GM21619 (cell line): ENCODE measurements at regions not wholly inside any gene's neighbourhood (a gene's known extent, or its start where the extent isn't known, plus 50 kb on each side); places are given as distances from the start of the nearest gene placed in this dataset.

Experiments
- ATAC-seq: cut with Tn5 transposase; IDR thresholded peaks from one replicate; pipeline ENCODE4 v1.9.1; 2021; ENCODE audit not compliant: unreplicated experiment

GRCh38 chr2:67851956-67852824 is 210.6 kb downstream of the C1D start:
- ATAC-seq, result no peak

GRCh38 chr2:67854103-67854743 is 208.6 kb downstream of the C1D start:
- ATAC-seq, result no peak

- ATAC-seq, result no peak
Measured at GRCh38 chr2:67854798-67855197, 208.0 kb downstream of the C1D start.

DNA sequence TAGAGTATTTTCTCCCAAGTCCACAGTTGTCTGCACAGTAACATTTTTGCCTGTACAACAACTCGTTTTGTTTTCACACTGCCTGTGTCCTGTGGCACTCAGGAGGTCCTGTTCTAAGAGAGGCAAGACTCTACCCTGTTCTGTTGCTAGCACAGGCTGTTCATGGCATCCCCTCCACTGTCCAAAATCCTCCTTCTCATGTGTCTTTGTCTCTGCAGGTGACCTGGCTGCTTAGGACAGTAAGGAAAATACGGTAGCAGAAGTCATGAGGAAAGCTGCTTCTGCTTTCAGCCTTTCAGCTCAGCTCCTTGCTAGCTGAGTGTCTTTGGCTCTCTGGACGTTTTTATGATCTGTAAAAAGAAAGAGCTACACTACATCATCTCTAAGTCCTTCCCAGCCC is 205.9 kb downstream of the C1D start:
- no peak for ATAC-seq

DNA sequence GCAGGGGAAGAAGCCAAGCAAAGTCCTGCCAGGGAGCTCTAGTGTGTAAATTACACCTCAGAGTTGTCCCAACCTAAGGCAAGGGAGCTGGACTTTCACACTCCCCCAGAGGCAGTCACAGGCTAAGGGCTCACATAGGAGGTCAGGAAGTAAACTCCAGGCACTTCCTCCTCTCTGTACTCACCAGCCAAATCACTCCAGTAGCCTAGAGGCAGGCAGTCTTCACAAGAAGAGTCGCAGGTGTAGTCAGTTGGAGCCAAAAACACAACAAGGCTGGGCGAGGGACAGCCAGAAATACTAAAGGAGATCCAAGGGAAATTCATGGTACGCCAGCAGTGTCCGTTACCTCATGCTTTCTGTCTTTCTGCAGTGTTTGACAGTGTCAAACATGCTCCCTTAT is 205.0 kb downstream of the C1D start:
- ATAC-seq, result no peak

DNA sequence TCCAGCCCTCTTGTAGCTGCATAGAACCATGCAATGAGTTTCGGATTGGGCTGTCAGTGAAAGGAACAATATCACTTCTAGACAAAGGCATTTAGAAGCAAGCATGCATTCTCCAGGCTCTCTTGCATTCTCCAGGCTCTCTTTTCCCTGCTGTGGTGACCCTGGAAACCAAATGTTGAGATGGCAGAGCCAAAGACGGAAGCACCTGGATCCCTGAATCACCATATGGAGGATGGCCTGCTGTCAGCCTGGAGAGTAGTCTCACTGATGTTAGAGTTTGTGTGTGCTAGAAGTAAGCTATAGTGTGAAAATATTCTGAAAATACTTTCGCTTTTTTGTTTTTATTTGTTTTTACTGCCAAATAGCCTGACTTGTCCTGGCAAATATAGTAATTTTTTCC is 203.9 kb downstream of the C1D start:
- no peak for ATAC-seq

GRCh38 chr2:67865917-67866316 is 196.9 kb downstream of the C1D start:
- no peak for ATAC-seq

GRCh38 chr2:67867735-67868134 is 195.1 kb downstream of the C1D start:
- ATAC-seq, result no peak

- ATAC-seq, result no peak
Measured at GRCh38 chr2:67871686-67872412, 191.0 kb downstream of the C1D start.

- ATAC-seq, result no peak
Measured at GRCh38 chr2:67872481-67872880, 190.3 kb downstream of the C1D start.

DNA sequence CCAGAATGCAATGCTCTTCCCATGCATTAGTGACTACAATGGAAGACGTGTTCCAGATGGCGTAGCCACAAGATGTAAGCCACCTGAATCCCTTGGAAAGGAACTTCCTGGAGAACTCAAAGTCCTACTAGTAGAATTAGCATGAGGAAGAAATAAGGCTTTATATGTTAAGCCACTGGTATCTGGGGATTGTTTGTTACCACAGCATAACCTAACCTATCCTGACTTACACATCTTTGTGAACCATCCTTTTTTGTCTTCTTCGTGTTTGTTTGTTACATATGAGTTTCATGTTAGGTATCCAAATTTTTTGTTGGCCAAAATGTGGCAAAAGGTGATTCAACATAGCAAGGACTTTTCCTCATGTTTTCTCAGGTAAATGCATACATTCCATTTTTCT is 188.9 kb downstream of the C1D start:
- ATAC-seq, result no peak

- ATAC-seq, result no peak
Measured at GRCh38 chr2:67876176-67876575, 186.6 kb downstream of the C1D start.

- ATAC-seq, result no peak
Measured at GRCh38 chr2:67877301-67877700, 185.5 kb downstream of the C1D start.

DNA sequence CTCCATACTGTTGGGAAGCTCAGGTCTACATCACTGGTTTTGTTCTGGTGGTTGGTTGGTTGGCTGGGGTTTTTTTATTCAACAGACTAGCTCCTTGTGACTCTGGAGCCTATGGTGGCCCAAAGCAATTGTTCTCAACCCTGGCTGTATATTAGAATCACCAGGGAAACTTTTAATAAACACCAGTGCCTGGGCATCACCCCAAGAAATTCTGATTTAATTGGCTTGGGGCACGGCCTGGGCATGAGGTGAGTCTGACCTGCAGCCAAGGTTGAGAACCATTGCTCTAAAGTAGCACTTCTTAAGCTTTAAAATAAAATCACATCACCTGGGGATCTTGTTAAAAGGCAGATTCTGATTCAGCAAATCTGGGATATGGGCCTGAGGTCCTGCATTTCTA is 184.1 kb downstream of the C1D start:
- no peak for ATAC-seq

DNA sequence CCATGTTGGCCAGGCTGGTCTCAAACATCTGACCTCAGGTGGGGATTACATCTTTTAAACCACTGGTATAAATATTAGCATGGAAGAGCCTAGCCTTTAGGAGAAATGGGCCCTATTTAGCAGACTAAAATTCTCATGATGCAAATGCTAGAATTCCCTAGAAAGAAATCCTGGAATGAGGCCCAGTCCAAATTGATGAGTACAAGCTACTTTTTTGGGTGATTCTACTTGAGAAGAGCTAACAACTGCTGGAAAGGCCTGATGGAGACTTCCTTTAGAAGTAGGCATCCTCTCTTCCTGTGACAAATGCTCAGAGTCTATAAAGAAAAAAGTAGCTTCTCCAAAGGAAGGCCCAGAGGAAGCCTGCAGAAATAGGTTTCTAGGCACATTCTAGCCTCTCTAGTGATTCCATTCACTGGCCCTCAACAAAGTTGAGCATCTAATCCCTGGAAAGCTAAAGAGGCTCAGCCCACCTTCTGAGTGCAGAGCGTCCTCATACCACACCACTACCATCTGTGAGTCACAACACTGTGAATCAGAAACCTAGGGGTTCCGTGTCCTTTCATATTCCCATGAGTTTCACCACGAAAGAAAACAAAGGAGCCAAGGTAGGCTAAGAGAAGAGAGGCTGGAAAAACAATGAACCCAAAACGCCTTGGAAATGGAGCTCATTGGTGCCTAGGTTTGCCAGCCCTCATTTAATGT is 183.1 kb downstream of the C1D start:
- ATAC-seq, result no peak

DNA sequence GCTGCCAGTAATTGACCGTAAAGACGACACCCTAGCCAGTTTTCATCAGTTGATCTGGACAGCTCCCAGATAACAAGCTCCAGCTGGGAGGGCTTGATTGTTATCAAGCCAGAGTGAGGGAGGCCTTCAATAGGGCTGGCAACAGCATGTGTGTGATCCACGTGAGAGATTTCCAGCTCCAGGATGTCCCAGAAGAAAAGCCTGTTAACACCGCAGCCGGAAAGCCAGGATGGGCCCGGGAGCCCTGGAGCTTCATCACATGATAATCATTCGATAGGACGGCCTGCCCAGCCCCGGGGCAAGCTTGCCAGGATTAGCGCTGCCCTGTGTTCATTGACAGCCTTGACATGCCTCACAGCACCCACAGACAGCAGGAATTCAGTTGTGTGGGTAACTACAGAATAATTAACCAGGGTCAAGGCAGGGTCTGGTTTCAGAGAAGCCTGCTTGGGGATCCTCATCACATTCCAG is 182.5 kb downstream of the C1D start:
- no peak for ATAC-seq

DNA sequence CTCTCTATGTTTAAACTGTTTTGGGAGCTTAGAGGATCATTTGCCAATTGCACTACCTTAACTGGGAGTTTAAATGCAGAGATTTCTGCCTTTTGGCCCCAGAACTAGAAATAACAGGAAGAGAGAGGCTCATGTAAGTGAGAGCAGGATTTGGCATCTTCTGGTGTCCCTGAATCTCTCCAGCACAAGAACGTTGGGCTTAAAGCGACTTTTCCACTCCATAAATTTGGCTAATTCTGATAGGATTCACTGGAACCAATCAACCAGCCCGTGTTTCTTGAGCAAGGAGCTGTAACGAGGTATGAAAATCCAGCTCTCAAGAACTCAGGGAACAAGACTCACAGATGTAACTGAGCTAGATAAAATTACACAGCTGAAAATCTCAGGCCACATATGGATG is 181.0 kb downstream of the C1D start:
- ATAC-seq, result no peak

DNA sequence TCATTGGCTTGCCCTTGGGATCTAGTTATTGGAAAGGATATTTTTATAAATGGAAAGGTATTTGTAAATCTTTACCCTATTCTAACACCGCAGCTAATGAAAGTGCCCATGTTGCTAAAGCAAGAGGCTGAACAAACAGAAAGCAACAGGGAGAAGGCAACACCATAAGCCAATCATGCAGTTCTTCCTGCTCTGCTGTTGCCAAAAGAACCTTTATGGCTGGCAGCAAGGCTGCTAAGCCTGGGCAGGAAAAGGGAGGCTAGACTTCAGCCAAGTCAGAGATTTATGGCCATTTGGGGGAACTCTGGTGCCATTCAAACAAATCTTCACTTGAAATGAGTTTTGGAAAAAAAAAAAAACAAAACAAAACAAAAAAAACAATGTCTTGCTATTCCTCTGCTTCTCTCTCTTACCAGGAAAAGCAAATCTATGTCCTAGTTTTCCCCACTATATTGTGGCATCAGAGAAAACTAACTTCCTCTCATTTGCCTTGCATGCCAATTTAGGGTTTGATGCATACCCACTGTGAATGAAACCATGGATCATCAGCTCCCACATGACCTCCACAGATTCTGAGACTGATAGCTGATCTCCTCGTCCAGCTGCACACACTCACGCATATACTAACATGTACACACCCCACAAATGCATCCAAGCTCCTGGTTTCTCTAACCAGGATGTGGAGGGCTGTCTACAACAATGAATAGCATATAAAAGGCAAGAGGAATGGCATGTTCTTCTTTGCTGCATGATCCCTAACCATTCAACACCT is 179.3 kb downstream of the C1D start:
- ATAC-seq, result no peak

- ATAC-seq, result no peak
Measured at GRCh38 chr2:67888351-67889005, 174.3 kb downstream of the C1D start.

DNA sequence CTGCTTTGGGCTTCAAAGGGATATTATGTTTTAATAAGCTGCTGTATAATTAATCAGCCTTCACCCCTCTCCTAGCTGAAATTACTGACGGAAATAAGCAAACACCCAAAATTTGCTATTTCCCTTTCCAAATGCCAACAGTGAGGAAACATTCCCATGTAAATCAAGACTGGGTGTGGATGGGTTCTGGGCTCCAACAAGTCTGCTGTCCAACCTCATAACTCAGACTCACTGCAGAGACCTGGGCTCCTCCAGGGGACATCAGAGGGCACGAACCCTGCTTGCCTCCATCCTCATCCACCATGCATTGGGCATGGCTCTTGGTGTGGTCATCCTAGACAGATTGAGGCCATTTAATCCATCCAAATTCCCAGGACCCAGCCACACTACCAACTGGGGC is 173.7 kb downstream of the C1D start:
- no peak for ATAC-seq
